C4-2B (cell line): ENCODE measurements at regions not wholly inside any gene's neighbourhood (a gene's known extent, or its start where the extent isn't known, plus 50 kb on each side); places are given as distances from the start of the nearest gene placed in this dataset.

Source experiments
- H3K27ac ChIP-seq: fragments of 450-650 bp; 2 replicates; pipeline ENCODE4 v1.5.1; 2017
- CTCF ChIP-seq: fragments of 450-650 bp; conservative IDR thresholded peaks from 2 replicates; pipeline ENCODE4 v1.5.1; 2017; ENCODE audit warnings: mild to moderate bottlenecking
- ZFX ChIP-seq: fragments of 450-650 bp; IDR thresholded peaks from 2 replicates; pipeline ENCODE4 v1.6.1; 2017

GRCh38 chr13:87986639-87987250 is 315.6 kb downstream of the SLITRK5 start:
- H3K27ac ChIP-seq, result no peak overlapping the region
- TF ChIP-seq CTCF, result no peak
- TF ChIP-seq ZFX, result no peak

GRCh38 chr13:87998081-87998480 is 326.9 kb downstream of the SLITRK5 start:
- H3K27ac ChIP-seq, result no peak overlapping the region
- TF ChIP-seq CTCF (no peak), ZFX (no peak)

DNA sequence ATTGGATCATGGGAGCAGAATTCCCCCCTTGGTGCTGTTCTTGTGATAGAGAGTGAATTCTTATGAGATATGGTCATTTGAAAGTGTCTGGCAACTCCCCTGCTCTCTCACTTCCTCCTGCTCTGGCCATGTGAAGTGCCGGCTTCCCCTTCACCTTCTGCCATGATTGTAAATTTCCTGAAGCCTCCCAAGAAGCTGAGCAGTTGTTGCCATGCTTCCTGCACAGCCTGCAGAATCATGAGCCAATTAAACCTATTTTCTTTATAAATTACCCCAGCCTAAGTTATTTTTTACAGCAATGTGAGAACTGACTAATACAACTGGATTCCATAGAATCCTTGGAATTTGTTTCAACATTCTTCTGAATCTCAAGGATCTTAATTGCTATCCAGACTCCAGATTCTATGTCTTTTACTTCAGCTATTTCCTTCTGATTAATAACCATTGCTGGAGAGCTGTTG is 328.1 kb downstream of the SLITRK5 start:
- no peak overlapping the region for H3K27ac ChIP-seq
- TF ChIP-seq ZFX, result no peak
- no peak for TF ChIP-seq CTCF

DNA sequence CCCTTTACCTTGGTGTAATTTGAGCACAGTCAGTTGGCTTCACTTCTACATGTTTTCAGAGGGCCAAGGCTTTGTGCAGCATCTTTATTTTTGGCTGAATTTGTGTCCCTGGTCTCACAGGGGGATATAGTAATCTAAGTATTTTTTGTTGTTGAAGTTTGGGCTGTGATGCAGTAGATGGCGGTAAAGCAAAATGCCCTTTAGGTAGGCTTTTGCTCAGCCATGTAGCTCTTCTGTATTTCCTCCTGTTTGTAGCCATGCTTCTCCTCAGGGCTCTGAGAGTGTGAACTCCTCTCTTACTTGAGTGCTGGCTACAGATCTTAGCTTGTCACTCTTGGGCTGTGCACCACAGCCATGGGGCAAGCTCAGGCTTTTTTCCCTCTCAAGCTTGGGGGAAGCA is 328.6 kb downstream of the SLITRK5 start:
- no peak overlapping the region for H3K27ac ChIP-seq
- TF ChIP-seq CTCF (peak; percentile 14; the same call in 1 of the 2 replicates), ZFX (no peak)

DNA sequence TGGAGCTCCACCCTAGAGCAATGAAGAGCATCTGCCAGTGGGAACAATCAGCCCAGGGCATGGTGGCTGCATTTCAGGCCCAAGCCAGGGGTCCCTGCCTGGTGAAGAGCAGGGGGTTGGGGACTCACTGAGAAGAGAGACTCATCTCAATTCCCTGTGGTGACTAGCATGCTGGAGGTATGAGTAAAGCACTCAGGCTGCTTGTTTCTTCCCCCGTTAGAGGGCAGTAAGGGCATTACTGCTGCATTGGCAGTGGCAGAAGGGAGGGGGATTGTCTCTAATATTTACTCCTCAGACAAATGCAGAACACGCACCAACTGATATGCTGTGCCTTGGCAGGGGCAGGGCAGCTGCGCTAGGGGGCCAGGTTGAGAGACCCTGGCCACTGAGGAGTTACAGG is 329.1 kb downstream of the SLITRK5 start:
- TF ChIP-seq ZFX (no peak), CTCF (peak; percentile 16; the same call in 1 of the 2 replicates)
- no peak overlapping the region for H3K27ac ChIP-seq

DNA sequence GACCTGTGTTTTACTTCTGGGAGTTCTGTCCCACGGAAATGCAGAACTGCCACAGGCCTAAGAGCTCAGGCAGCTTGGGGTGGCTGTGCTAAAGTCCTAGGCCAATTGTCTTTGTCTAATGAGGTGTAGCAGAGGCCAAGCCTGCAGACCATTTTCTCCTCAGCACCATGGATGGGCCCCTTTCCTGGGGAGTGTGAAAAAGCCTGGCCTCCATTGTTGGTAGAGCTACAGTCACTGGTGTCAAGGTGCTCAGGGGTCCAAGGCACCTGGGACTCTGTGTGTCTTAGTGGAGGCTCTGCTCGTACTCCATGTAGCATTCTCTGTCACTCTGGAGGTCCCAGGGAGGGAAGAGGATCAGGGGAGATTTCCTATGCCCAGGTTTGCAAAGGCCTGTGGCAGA is 329.6 kb downstream of the SLITRK5 start:
- no peak overlapping the region for H3K27ac ChIP-seq
- TF ChIP-seq ZFX, result no peak
- TF ChIP-seq CTCF, result no peak

DNA sequence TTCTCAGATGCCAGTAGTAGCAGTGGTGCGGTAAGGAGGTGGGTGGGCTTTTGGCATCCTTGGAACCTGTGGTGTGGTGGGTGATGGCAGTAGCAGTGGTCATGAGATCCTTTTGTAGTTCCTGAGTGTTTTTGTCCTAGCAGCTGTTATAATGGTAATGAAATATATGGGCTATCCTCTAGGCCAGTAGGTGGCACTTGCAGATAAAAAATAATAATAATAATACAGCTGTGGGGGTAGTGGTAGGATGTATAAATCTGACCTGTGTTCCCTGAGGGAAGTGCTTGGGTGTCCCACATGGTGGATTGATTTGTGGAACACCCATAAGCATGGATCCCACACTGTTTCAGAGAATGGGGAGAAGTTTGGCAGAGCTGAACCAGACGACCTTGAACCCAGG is 334.0 kb downstream of the SLITRK5 start:
- no peak overlapping the region for H3K27ac ChIP-seq
- TF ChIP-seq CTCF (peak; percentile 21), ZFX (no peak)
